Activated CD8-positive, alpha-beta T cell treated with anti-CD3 and anti-CD28 coated beads for 36 hours (primary cell): ENCODE measurements at regions not wholly inside any gene's neighbourhood (a gene's known extent, or its start where the extent isn't known, plus 50 kb on each side); places are given as distances from the start of the nearest gene placed in this dataset.

Experiments used
- ATAC-seq: fragments of 200-7000 bp; cut with Tn5 transposase; one replicate; pipeline ENCODE4 v1.10.0; 2021; ENCODE audit warnings: mild to moderate bottlenecking, moderate library complexity
- CTCF ChIA-PET: fragments of 350-600 bp; sonication (Branson Sonifier 250); formaldehyde crosslinking; loops from one replicate; lab custom pipeline; 2021; ENCODE audit warnings: antibody characterized with exemption; lab: Charles Lee
- POLR2A ChIA-PET: fragments of 350-600 bp; sonication (Branson Sonifier 250); formaldehyde crosslinking; loops from one replicate; lab custom pipeline; 2021; ENCODE audit warnings: antibody characterized with exemption; lab: Charles Lee
- DNase-seq: peaks from one replicate; pipeline ENCODE4 v3.0.0-alpha.2; 2020
- H3K27ac Mint-ChIP-seq: one replicate; pipeline ENCODE4 v1.8.0; 2021; ENCODE audit warnings: mild to moderate bottlenecking, mixed read lengths
- H3K27me3 Mint-ChIP-seq: one replicate; pipeline ENCODE4 v1.8.0; 2021; ENCODE audit warnings: mixed read lengths
- H3K36me3 Mint-ChIP-seq: one replicate; pipeline ENCODE4 v1.8.0; 2021; ENCODE audit warnings: low read depth, mixed read lengths
- H3K4me1 Mint-ChIP-seq: one replicate; pipeline ENCODE4 v1.8.0; 2021; ENCODE audit warnings: low read depth, mixed read lengths
- H3K4me3 Mint-ChIP-seq: one replicate; pipeline ENCODE4 v1.8.0; 2021; ENCODE audit warnings: mild to moderate bottlenecking, moderate library complexity, mixed read lengths
- H3K9me3 Mint-ChIP-seq: one replicate; pipeline ENCODE4 v1.8.0; 2021; ENCODE audit warnings: mixed read lengths
- CTCF ChIP-seq: fragments of 200-600 bp; IDR thresholded peaks from one replicate; pipeline ENCODE4 v1.8.0; 2022; ENCODE audit warnings: antibody characterized with exemption, mild to moderate bottlenecking
- intact Hi-C: fragments of 100-400 bp; cut with micrococcal nuclease; formaldehyde crosslinking; loops from one replicate; pipeline ENCODE4 v1.10.0; 2022

- ChIA-PET CTCF (no interaction called here), POLR2A (no interaction called here)
- H3K4me1 Mint-ChIP-seq = no peaks in the 10 kb centered on the region
These were observed 63.3 kb upstream of the ARHGAP18 start for GRCh38 chr6:129773304-129773703.

GRCh38 chr6:129771678-129772077, 61.7 kb upstream of the ARHGAP18 start:
- no peaks in the 10 kb centered on the region for H3K9me3 Mint-ChIP-seq
- no peak overlapping the region for H3K27ac Mint-ChIP-seq
- H3K36me3 Mint-ChIP-seq = no peaks in the 10 kb centered on the region
- CTCF ChIA-PET = no interaction called here
- H3K4me1 Mint-ChIP-seq = peaks cover 5% of the 10 kb centered on the region
- peaks cover 5% of the 10 kb centered on the region for H3K27me3 Mint-ChIP-seq
- H3K4me3 Mint-ChIP-seq = no peak overlapping the region
- no peak for TF ChIP-seq CTCF
- POLR2A ChIA-PET = no interaction called here
- no peak for ATAC-seq
- intact Hi-C loops = no loop called here
- DNase-seq = no peak

More at GRCh38 chr6:129773304-129773703, 63.3 kb upstream of the ARHGAP18 start:
- Mint-ChIP-seq H3K27ac (no peak overlapping the region), H3K4me3 (no peak overlapping the region), H3K36me3 (peaks cover 2% of the 10 kb centered on the region), H3K27me3 (peaks cover 3% of the 10 kb centered on the region), H3K9me3 (peaks cover 4% of the 10 kb centered on the region)
- ATAC-seq (no peak), DNase-seq (no peak)
- intact Hi-C loops = no loop called here
- TF ChIP-seq CTCF = no peak

- H3K4me3 Mint-ChIP-seq = peak overlapping the region; percentile 70
- POLR2A ChIA-PET = no interaction called here
- DNase-seq = no peak
These were observed 58.0 kb upstream of the ARHGAP18 start for GRCh38 chr6:129767776-129768485.

GRCh38 chr6:129766959-129767728, 57.2 kb upstream of the ARHGAP18 start:
- no peak overlapping the region for H3K27ac Mint-ChIP-seq
- POLR2A ChIA-PET = no interaction called here

More at GRCh38 chr6:129767776-129768485, 58.0 kb upstream of the ARHGAP18 start:
- Mint-ChIP-seq H3K4me1 (peaks cover 9% of the 10 kb centered on the region), H3K27me3 (peaks cover 22% of the 10 kb centered on the region), H3K36me3 (no peaks in the 10 kb centered on the region), H3K9me3 (no peaks in the 10 kb centered on the region), H3K27ac (no peak overlapping the region)
- CTCF ChIA-PET = interaction anchor here (0.9 to 6.4 kb wide), 6 partner anchors 8 to 270 kb away, joined by 3 to 42 read pairs (median 4); no protein-coding TSS in a partner anchor
- no peak for ATAC-seq
- intact Hi-C loops = no loop called here
- no peak for TF ChIP-seq CTCF

More at GRCh38 chr6:129766959-129767728, 57.2 kb upstream of the ARHGAP18 start:
- ATAC-seq = peak; percentile 93
- Mint-ChIP-seq H3K4me1 (peaks cover 9% of the 10 kb centered on the region), H3K4me3 (peak overlapping the region; percentile 70), H3K36me3 (no peaks in the 10 kb centered on the region), H3K9me3 (no peaks in the 10 kb centered on the region), H3K27me3 (peaks cover 23% of the 10 kb centered on the region)
- CTCF ChIA-PET = interaction anchor here (0.9 to 6.4 kb wide), 6 partner anchors 9 to 269 kb away, joined by 3 to 42 read pairs (median 4); no protein-coding TSS in a partner anchor
- TF ChIP-seq CTCF = no peak
- intact Hi-C loops = no loop called here
- peak; percentile 82 for DNase-seq
